C4-2B (cell line): ENCODE measurements at regions not wholly inside any gene's neighbourhood (a gene's known extent, or its start where the extent isn't known, plus 50 kb on each side); places are given as distances from the start of the nearest gene placed in this dataset.
A peak's percentile ranks its signal among the peaks of the same experiment; 100 is the strongest.

Experiments used
- H3K27ac ChIP-seq: fragments of 450-650 bp; 2 replicates; pipeline ENCODE4 v1.5.1; 2017
- ZFX ChIP-seq: fragments of 450-650 bp; IDR thresholded peaks from 2 replicates; pipeline ENCODE4 v1.6.1; 2017
- TF ChIP-seq, protein P1 (sequence below): fragments of 450-650 bp; conservative IDR thresholded peaks from 2 replicates; pipeline ENCODE4 v1.5.1; 2017; ENCODE audit warnings: mild to moderate bottlenecking

DNA sequence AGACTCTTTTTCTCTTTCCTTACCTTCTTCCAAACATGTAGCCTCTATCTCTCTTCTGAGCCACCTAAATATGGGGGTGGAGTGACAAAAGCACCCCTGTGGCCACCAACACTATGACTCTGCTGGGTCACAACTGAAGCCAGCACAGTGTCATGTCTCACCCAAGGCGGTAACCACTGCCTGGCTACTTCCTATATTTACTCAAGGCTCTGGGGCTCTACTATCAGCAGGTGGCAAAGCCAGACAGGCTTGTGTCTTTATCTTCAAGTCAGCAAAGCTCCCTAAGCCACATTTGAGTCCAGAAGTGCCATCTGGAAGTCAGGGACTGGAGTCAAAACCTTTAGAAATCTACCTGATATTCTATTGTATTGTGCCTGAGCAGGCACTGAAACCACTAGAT is 1515.2 kb downstream of the PLA2G4A start:
- no peak overlapping the region for H3K27ac ChIP-seq
- TF ChIP-seq, protein P1, sequence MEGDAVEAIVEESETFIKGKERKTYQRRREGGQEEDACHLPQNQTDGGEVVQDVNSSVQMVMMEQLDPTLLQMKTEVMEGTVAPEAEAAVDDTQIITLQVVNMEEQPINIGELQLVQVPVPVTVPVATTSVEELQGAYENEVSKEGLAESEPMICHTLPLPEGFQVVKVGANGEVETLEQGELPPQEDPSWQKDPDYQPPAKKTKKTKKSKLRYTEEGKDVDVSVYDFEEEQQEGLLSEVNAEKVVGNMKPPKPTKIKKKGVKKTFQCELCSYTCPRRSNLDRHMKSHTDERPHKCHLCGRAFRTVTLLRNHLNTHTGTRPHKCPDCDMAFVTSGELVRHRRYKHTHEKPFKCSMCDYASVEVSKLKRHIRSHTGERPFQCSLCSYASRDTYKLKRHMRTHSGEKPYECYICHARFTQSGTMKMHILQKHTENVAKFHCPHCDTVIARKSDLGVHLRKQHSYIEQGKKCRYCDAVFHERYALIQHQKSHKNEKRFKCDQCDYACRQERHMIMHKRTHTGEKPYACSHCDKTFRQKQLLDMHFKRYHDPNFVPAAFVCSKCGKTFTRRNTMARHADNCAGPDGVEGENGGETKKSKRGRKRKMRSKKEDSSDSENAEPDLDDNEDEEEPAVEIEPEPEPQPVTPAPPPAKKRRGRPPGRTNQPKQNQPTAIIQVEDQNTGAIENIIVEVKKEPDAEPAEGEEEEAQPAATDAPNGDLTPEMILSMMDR = no peak

DNA sequence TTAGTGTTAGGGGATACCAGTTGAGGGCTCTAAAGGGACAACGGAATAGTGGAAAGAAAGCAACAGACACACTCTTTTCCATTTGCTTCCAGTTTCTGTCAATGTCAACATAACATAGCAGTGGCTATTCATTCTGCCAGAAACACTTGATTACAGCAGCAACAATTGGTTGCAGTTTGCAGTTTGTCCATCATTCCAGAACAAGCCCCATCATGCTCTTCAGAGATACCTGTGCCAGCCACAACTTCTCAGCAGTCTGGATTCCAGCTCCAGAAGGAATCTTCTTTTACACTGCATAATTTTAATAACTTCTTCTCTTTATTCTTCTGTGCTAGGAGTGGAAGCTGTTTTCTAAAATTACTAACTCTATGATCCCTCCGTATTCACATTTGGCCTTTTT is 1521.4 kb downstream of the PLA2G4A start:
- TF ChIP-seq ZFX = no peak
- TF ChIP-seq, protein P1 = no peak

DNA sequence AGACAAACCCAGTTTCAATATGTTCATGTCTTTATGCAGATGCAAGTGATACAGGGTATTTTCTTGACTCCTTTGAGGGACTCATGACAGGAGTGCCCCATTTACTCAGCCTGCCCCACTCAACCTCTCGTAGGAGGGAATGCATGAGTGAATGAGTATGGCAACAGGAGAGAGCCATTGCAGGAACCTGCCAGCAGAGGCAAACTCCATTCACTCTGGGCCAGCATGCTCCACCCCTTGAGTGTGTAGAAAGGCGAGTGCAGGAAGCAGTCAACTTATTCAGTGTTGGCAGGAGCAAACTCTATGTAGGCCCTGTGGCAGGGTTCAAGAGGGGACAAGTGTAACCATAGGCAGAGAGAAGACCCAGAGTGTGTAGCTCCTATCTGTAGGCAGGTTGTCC is 1526.3 kb downstream of the PLA2G4A start:
- TF ChIP-seq, protein P1 = no peak
- no peak for TF ChIP-seq ZFX
- H3K27ac ChIP-seq = no peak overlapping the region

More for the DNA sequence above, 1521.4 kb downstream of the PLA2G4A start:
- no peak overlapping the region for H3K27ac ChIP-seq

DNA sequence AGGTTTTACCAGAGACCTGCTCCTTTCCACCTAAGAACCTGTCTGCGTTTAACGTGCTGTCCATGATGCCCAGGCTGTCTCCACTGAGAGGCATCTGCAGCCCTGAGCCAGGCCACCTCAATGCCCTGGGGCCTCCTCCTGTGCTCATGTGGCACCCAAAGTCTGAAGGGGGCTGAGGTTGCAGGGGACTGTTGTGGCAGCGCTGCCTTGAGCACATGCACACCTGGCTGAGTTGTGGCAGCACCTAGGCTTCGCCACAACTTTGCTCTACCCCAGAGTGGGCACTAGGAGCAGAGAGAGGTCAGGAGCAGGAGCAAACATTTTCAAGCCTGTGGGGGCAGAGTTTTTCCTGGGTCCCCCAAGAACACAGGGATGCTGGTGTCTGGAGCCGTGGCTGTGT is 1527.1 kb downstream of the PLA2G4A start:
- no peak for TF ChIP-seq ZFX
- no peak overlapping the region for H3K27ac ChIP-seq

DNA sequence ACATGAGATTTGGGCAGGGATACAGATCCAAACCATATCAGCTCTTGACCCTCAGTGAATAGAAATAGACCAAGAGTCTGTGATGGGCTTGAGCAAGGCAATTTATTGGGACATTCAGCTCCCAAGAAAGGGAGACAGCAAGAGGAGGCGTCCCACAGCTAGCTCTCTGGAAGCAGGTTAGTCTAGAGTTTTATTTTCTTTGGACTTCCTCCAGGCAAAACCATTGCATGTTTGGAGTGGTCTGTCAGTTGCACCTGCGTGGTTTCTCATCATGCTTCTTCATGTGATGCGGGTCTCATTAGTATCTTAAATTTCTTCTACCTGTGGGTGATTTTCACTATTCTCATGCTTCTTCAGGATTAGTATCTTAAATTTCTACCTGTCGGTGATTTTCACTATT is 1530.6 kb downstream of the PLA2G4A start:
- TF ChIP-seq ZFX = no peak
- TF ChIP-seq, protein P1 = no peak
- H3K27ac ChIP-seq = no peak overlapping the region

DNA sequence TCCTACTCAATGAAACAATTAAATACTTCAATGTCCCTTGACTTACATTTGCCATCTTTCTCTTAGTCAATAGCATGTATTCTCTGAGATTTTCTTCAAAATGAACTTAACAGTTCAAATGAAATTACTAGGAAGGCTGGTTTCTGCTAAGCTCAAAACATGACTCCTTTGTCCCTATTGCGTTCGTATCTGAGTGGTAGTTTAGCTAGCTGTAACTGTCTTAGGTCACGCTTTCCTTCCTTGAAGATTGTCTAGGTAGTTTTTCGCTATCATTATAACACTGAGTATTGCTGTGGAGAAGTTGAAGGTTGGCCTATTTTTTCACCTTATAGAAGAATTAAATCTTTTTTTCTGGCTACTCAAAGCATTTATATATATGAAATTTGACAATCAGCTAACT is 1535.2 kb downstream of the PLA2G4A start:
- H3K27ac ChIP-seq = no peak overlapping the region
- TF ChIP-seq ZFX = no peak
- TF ChIP-seq, protein P1 = no peak

DNA sequence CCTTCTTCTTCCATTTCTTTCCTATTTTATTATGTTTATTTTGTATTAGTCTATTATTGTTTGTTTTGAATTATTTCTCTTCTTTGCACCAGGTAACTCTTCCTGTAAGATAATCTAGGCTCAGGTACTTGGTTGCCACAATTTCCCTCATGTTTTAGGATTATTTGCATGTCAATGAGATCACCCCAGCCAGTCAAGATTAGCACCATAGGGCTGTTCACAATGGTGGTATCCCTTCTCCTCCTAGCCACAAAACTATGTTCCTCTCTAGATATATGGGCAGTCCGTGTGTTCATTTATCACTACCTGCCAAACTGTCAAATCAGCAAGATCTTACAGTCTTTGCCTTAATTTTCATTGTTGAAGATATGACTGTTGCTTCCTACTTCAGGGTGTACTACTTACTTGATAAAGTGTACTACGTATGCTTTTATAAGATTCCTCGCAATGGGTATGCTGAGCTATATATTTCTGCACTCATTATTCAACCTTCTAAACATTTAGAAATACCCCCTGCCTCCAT is 1536.2 kb downstream of the PLA2G4A start:
- TF ChIP-seq ZFX = no peak
- TF ChIP-seq, protein P1 = no peak
- H3K27ac ChIP-seq = no peak overlapping the region

DNA sequence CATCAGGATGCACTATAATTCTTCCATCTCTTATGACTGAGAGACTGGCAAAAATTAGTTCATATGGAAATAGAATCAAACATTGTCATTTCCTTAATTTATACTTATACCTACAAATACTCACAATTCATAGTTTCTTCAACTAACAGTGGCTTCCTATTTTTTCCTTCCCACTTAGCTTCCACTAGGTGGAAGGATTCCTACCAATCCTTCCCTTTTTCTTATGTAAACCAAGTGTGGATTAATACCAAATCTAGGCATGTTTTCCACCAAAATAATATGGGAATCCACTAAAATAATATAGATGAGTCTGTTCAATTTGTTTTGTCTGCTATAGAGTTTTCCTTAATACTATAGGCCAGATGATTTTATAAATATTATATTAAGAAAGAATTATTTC is 1537.1 kb downstream of the PLA2G4A start:
- H3K27ac ChIP-seq = no peak overlapping the region
- no peak for TF ChIP-seq ZFX
- TF ChIP-seq, protein P1 = peak; percentile 17; the same call in 1 of the 2 replicates
